Inflammatory macrophage treated with lipopolysaccharide for 1 hour (primary cell): ENCODE measurements at regions not wholly inside any gene's neighbourhood (a gene's known extent, or its start where the extent isn't known, plus 50 kb on each side); places are given as distances from the start of the nearest gene placed in this dataset.

Source experiments
- DNase-seq, 2 donors: peaks; one replicate each; pipeline ENCODE4 v3.0.0-alpha.2; 2020 to 2022

- DNase-seq: no peak
Observed at GRCh38 chr17:71376933-71377332, 743.9 kb upstream of the SOX9 start.

- DNase-seq: no peak
Observed at GRCh38 chr17:71378036-71378435, 742.8 kb upstream of the SOX9 start.

- DNase-seq: no peak
Observed at GRCh38 chr17:71378741-71379140, 742.1 kb upstream of the SOX9 start.

- DNase-seq: no peak
Observed at GRCh38 chr17:71379512-71379911, 741.3 kb upstream of the SOX9 start.

- DNase-seq: no peak
Observed at GRCh38 chr17:71380535-71380934, 740.3 kb upstream of the SOX9 start.

- no peak for DNase-seq
Observed at GRCh38 chr17:71380936-71381335, 739.9 kb upstream of the SOX9 start.

- no peak for DNase-seq
Observed at GRCh38 chr17:71383091-71383490, 737.7 kb upstream of the SOX9 start.

- no peak for DNase-seq
Observed at GRCh38 chr17:71387456-71387855, 733.4 kb upstream of the SOX9 start.

GRCh38 chr17:71392715-71393567, 727.9 kb upstream of the SOX9 start:
- no peak for DNase-seq

GRCh38 chr17:71395901-71396300, 724.9 kb upstream of the SOX9 start:
- DNase-seq: no peak

GRCh38 chr17:71396711-71397110, 724.1 kb upstream of the SOX9 start:
- no peak for DNase-seq

GRCh38 chr17:71398025-71398424, 722.8 kb upstream of the SOX9 start:
- DNase-seq: no peak

GRCh38 chr17:71398800-71399219, 722.0 kb upstream of the SOX9 start:
- DNase-seq: no peak

GRCh38 chr17:71399221-71399620, 721.6 kb upstream of the SOX9 start:
- DNase-seq: no peak

- DNase-seq: no peak
Observed at GRCh38 chr17:71399649-71400048, 721.2 kb upstream of the SOX9 start.

- DNase-seq: no peak
Observed at GRCh38 chr17:71402007-71402406, 718.8 kb upstream of the SOX9 start.

- DNase-seq: no peak
Observed at GRCh38 chr17:71402661-71403141, 718.1 kb upstream of the SOX9 start.

GRCh38 chr17:71405101-71405500, 715.7 kb upstream of the SOX9 start:
- no peak for DNase-seq

- no peak for DNase-seq
Observed at GRCh38 chr17:71407981-71408380, 712.8 kb upstream of the SOX9 start.

- no peak for DNase-seq
Observed at GRCh38 chr17:71409137-71409536, 711.7 kb upstream of the SOX9 start.

- no peak for DNase-seq
Observed at GRCh38 chr17:71409712-71410111, 711.1 kb upstream of the SOX9 start.

GRCh38 chr17:71412803-71413202, 708.0 kb upstream of the SOX9 start:
- DNase-seq: no peak

- DNase-seq: no peak
Observed at GRCh38 chr17:71413935-71414334, 706.9 kb upstream of the SOX9 start.

GRCh38 chr17:71417142-71417541, 703.7 kb upstream of the SOX9 start:
- DNase-seq: no peak

GRCh38 chr17:71422968-71423367, 697.9 kb upstream of the SOX9 start:
- DNase-seq: no peak
